ENCODE measurements at regions not wholly inside any gene's neighbourhood (a gene's known extent, or its start where the extent isn't known, plus 50 kb on each side); places are given as distances from the start of the nearest gene placed in this dataset.

DNA sequence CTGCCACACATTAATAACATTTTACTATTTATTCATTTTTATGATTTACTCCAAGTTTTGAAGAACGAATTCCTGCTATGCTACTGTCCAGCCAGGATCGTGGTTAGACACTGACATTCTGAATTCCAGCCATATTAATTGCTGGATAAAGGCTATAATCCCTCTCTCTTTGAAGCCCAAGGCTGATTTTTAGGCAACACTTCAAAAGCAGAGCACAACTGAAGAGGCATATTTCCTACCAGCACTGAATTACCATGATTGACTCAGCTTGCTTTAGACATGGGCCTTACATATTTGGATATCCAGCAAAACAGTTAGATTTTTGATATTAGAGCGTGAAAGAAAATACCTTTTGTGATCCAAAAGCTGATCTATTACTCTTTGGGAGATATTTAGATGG is 205.0 kb downstream of the ZIC1 start:
- TF ChIP-seq CTCF (IDR thresholded peaks at IDR 0.05) (no peak), POLR2A (IDR thresholded peaks at IDR 0.05) (no peak)
